HG03175 (cell line): ENCODE measurements at regions not wholly inside any gene's neighbourhood (a gene's known extent, or its start where the extent isn't known, plus 50 kb on each side); places are given as distances from the start of the nearest gene placed in this dataset.
"Not testable (repeated sequence)": the region's sequence is repeated elsewhere in the genome, so short reads cannot be mapped to it uniquely, and the experiment has no call there.

ENCODE experiments used
- ATAC-seq: cut with Tn5 transposase; IDR thresholded peaks from one replicate; pipeline ENCODE4 v1.9.1; 2021; ENCODE audit warnings: mild to moderate bottlenecking, moderate library complexity; ENCODE audit not compliant: unreplicated experiment

- ATAC-seq: no peak
These were observed 255.8 kb upstream of the GK2 start for GRCh38 chr4:79663865-79664264.

- ATAC-seq: no peak
These were observed 255.1 kb upstream of the GK2 start for GRCh38 chr4:79663141-79663540.

- ATAC-seq: no peak
These were observed 254.6 kb upstream of the GK2 start for GRCh38 chr4:79662651-79663050.

DNA sequence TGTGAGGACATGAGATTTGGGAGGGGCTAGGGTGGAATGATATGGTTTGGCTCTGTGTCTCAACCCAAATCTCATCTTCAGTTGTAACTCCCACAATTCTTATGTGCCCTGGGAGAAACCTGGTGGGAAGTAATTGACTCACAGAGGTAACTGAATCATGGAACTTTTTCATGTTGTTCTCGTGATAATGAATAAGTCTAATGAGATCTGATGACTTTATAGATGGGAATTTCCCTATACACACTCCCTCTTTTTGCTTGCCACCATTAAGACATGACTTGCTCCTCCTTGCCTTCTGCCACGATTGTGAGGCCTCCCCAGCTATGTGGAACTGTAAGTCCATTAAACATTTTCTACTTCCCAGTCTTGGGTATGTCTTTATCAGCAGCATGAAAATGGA lies 253.2 kb upstream of the GK2 start:
- ATAC-seq: no peak

GRCh38 chr4:79659308-79659870 lies 251.4 kb upstream of the GK2 start:
- not testable (repeated sequence) for ATAC-seq

DNA sequence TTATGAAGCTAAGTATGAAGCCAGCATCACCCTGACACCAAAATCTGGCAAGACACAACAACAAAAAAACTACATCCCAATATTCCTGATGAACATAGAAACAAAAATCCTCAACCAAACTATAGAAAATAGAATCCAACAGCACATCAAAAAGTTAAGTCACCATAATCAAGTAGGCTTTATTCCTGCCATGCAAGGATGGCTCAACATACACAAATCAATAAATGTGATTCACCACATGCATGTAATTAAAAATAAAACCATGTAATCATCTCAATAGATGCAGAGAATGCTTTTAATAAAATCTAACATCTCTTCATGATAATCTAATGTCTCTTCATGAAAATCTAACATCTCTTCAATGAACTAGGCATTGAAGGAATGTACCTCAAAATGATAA lies 249.4 kb upstream of the GK2 start:
- ATAC-seq: no peak

DNA sequence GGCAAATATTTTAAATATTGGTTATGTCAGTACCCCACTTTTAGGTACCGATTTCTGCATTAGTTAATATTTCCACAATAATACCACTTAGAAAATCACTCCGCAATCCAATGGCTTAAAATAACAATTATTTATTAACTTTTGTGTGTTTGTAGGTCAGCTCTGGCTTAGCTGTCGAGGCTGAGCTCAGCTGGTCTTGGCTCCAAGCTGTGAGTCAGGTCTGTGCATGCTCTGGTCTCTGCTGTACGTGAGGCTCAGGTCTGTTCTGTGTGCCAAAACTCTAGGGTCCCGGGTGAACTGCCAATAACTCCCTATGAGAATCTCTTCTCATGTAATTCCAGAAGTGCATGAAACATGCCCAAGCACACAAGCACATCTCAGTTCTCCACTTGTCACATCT lies 245.8 kb upstream of the GK2 start:
- no peak for ATAC-seq

DNA sequence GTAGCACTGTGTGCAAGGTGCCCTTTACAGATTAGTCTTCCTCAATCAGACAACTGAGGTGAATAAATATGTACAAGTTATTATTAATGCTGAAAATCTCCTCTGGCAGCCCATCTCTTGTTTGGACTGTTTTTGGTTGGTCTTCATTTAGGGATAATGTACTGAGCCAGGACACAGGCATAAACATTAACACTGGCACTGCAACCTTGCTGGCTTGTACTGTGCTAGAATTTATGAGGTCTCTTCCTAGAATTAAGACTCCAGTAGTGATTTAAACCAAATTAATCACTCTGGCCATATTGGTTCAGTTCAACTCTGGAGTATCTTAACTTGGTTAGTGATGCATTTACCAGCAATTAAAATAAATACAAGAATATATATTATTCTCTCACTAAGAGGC lies 244.7 kb upstream of the GK2 start:
- ATAC-seq: no peak

DNA sequence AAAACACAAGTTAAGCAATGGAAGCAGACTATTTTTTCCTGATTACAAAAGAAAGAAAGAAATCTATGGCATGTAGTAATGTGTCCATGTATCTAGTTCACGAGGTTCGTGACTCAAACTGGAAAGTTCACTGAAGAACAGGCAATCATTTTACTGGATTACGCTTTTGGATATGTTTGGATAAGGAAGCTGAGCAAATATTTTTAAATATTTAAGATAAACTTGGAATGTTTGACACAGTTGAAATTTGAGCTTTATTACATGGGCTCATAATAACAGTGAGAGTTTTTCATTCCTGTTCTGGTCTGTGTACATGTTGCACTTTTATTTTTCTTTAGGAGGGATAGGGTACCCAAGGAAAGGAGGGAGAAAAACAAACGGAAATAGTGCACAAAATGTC lies 244.2 kb upstream of the GK2 start:
- no peak for ATAC-seq

- ATAC-seq: no peak
These were observed 243.4 kb upstream of the GK2 start for GRCh38 chr4:79651456-79651855.

GRCh38 chr4:79650794-79651431 lies 242.9 kb upstream of the GK2 start:
- no peak for ATAC-seq

GRCh38 chr4:79650217-79650616 lies 242.2 kb upstream of the GK2 start:
- ATAC-seq: no peak

DNA sequence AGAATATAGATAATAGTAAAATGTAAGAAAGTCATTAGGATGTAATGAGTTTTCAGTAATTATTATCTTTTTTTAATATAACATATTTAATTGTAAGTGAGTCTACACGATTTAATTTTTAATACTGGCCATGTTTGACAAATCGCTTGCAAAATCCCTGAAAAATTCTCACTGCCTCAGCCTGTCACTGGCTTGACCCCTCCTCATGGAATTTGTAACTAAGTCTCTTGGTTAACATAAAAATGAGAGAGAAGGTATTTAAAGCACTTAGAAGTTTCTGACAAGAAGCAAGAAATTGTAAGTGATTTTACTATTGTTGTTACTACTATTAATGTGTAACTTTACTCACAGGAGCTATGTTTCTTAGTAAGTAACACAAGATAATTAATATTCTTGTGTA lies 237.9 kb upstream of the GK2 start:
- no peak for ATAC-seq

DNA sequence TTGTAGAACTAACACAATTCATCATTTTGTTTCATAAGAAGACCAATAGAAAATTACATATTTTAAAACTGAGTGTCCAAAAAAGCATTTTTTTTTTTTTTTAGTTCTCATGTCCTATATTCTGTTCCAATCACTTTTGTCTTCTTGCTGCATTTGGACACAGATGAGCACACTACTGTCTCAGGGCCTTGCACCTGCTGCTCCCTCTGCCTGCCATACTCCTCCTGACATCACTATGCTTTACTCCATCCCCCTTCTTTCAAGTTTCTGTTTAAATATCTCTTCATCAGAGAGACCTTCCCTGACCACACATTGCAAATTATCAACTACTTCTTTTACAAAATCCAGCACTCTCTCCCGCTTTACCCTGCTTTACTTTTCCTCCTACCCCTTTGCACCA lies 230.7 kb upstream of the GK2 start:
- ATAC-seq: no peak

DNA sequence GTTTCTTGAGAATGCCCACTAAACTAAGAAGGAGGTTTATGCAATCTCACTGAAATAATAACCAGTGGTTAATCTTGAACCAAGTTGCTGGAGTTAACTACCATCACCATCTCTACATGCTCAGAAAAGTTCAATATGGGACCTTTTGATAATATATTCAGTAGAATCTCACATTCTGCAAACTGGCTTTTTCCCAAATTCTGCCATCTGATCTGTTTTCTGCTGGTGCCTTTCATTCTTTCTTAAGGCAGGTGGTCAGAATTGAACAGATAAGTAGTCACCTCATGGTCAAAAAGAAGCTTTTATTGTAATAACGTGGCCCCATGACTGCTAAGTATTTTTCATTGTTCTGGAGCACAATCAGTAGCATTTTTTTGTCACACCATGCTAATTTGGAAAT lies 229.0 kb upstream of the GK2 start:
- ATAC-seq: no peak

- no peak for ATAC-seq
These were observed 226.1 kb upstream of the GK2 start for GRCh38 chr4:79634111-79634510.

- ATAC-seq: no peak
These were observed 224.1 kb upstream of the GK2 start for GRCh38 chr4:79632114-79632513.

DNA sequence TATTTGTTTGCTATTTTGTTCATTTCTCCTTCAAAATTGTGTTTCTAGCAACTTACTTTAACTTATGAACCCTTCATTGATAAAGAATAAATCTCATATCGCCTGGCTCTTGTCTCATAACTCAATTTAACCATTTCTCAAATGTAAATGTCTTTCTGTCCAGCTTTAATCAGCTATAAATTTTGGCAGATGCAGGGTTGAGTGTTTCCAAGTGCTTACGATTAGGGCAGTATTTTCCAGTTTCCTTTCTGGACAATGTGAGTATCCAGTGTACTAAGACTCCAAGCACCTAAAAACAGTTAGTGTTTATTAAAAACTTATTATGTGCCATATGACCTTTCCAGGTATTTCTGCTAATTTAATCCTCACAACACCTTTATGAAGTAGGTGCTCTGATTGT lies 218.6 kb upstream of the GK2 start:
- ATAC-seq: no peak

DNA sequence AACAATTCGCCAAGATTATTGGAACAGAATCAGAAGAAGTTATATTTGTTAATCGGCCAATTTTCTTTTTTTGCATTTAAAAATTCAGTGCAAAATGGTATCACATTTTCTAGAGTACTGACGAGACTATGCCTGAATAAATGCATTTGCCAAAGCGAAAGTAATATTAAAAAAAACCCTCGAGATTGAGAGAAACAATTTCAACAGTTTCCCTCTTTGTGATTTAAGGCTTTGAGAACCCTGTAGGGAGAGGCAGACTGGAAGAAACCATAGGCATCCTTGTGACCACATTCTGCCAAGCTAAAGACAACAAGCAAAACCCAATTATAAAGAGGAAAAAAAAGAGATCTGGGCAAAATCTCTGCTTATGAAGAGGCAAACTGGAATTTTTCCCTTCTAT lies 218.1 kb upstream of the GK2 start:
- ATAC-seq: no peak

DNA sequence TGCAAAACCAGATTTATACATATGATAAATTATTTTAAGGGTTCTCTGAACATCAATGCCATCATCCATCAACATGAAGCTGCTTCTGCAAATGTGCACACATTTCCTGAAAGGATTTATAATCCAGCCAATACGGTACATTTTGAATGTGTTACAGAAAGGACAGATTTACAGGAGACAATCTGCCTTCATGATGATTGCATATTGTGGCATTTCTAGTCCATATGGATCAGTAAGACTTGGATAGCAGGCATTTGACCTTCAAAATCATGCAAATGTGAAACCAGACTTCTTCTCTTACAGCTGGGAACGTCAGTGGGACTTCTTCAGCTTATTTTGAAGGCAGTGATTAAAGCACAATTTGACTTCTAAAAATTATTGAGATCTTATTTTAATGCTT lies 217.3 kb upstream of the GK2 start:
- no peak for ATAC-seq

GRCh38 chr4:79623021-79623870 lies 215.2 kb upstream of the GK2 start:
- ATAC-seq: no peak

- ATAC-seq: no peak
These were observed 213.0 kb upstream of the GK2 start for GRCh38 chr4:79621061-79621460.
